B cell (primary cell): ENCODE measurements at regions not wholly inside any gene's neighbourhood (a gene's known extent, or its start where the extent isn't known, plus 50 kb on each side); places are given as distances from the start of the nearest gene placed in this dataset.

ENCODE experiments used
- EZH2 ChIP-seq: IDR thresholded peaks from 2 replicates; pipeline ENCODE4 v1.6.1; 2012; ENCODE audit warnings: borderline replicate concordance, low read depth, mild to moderate bottlenecking, moderate library complexity, low read length; ENCODE audit not compliant: insufficient read depth, poor library complexity, severe bottlenecking
- TF ChIP-seq, protein P1 (sequence below): fragments of 200-600 bp; IDR thresholded peaks from one replicate; pipeline ENCODE4 v1.8.0; 2022; ENCODE audit warnings: antibody characterized with exemption, mild to moderate bottlenecking

DNA sequence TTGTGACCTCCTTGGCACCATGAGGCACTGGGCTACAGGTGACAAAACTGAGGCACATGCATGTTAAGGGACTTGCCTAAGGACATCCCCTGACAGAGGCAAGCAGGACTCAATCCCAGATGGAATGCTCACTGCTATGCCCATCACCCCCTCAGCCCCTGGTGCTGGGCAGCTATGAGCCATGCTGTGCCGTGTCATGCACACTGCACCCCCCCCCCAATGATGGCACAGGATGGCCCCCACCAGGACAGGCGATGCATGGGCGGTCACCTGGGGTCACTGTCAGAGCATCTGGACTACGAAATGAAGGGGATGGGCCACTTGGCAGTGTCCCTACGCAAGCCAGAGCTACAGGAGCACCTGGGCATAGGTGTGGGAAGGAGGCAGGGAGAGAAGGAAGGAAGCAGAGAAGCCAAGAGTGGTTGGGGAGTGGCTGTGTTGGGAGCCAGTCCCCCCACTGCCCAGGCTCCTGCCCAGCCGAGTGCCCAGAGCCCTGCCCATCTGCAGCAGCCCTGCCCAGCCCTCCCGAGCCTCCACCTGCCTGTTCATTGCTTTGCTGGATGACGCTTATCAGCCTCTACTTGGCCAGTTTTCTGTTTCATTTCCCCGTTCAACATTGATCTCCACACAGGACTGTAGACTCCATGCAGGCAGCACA is 84.9 kb upstream of the DIO3 start:
- TF ChIP-seq, protein P1, sequence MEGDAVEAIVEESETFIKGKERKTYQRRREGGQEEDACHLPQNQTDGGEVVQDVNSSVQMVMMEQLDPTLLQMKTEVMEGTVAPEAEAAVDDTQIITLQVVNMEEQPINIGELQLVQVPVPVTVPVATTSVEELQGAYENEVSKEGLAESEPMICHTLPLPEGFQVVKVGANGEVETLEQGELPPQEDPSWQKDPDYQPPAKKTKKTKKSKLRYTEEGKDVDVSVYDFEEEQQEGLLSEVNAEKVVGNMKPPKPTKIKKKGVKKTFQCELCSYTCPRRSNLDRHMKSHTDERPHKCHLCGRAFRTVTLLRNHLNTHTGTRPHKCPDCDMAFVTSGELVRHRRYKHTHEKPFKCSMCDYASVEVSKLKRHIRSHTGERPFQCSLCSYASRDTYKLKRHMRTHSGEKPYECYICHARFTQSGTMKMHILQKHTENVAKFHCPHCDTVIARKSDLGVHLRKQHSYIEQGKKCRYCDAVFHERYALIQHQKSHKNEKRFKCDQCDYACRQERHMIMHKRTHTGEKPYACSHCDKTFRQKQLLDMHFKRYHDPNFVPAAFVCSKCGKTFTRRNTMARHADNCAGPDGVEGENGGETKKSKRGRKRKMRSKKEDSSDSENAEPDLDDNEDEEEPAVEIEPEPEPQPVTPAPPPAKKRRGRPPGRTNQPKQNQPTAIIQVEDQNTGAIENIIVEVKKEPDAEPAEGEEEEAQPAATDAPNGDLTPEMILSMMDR: no peak
- TF ChIP-seq EZH2: no peak
